Hepatocyte (in vitro differentiated cells): ENCODE measurements at regions not wholly inside any gene's neighbourhood (a gene's known extent, or its start where the extent isn't known, plus 50 kb on each side); places are given as distances from the start of the nearest gene placed in this dataset.

Experiments
- DNase-seq: peaks from one replicate; pipeline ENCODE4 v3.0.0-alpha.2; 2016; ENCODE audit warnings: low spot score
- H2AFZ ChIP-seq: fragments of 200-600 bp; sonication (generic); 2 replicates; pipeline ENCODE4 v1.6.0; 2016; ENCODE audit warnings: antibody characterized with exemption, mild to moderate bottlenecking
- H3K27ac ChIP-seq: fragments of 200-600 bp; sonication (generic); 2 replicates; pipeline ENCODE4 v1.5.1; 2016; ENCODE audit warnings: mild to moderate bottlenecking
- H3K27me3 ChIP-seq: fragments of 200-600 bp; sonication (generic); 2 replicates; pipeline ENCODE4 v1.6.1; 2016
- H3K36me3 ChIP-seq: fragments of 200-600 bp; sonication (generic); replicated peaks from 2 replicates; pipeline ENCODE4 v1.5.1; 2016; ENCODE audit warnings: low read depth; ENCODE audit not compliant: insufficient read depth
- H3K4me1 ChIP-seq: fragments of 200-600 bp; sonication (generic); 2 replicates; pipeline ENCODE4 v1.5.1; 2016; ENCODE audit warnings: mild to moderate bottlenecking, moderate library complexity; ENCODE audit not compliant: insufficient read depth
- H3K4me2 ChIP-seq: fragments of 200-600 bp; sonication (generic); 2 replicates; pipeline ENCODE4 v1.6.0; 2016
- H3K4me3 ChIP-seq: fragments of 200-600 bp; sonication (generic); 2 replicates; pipeline ENCODE4 v1.5.1; 2016; ENCODE audit warnings: mild to moderate bottlenecking
- H3K79me2 ChIP-seq: fragments of 200-600 bp; sonication (generic); 2 replicates; pipeline ENCODE4 v1.6.0; 2017; ENCODE audit warnings: mild to moderate bottlenecking
- H3K9me2 ChIP-seq: fragments of 200-600 bp; sonication (generic); replicated peaks from 2 replicates; pipeline ENCODE4 v1.6.0; 2017; ENCODE audit warnings: mild to moderate bottlenecking; ENCODE audit not compliant: insufficient read depth
- H3K9me3 ChIP-seq: fragments of 200-600 bp; sonication (generic); 2 replicates; pipeline ENCODE4 v1.5.1; 2016; ENCODE audit warnings: low read depth, mild to moderate bottlenecking
- H4K20me1 ChIP-seq: fragments of 200-600 bp; sonication (generic); 2 replicates; pipeline ENCODE4 v1.6.0; 2016; ENCODE audit warnings: mild to moderate bottlenecking; ENCODE audit not compliant: insufficient read depth, poor library complexity, severe bottlenecking
- EZH2 ChIP-seq: fragments of 200-600 bp; sonication (generic); IDR thresholded peaks from 2 replicates; pipeline ENCODE4 v1.6.1; 2016; ENCODE audit warnings: antibody characterized with exemption, mild to moderate bottlenecking, borderline replicate concordance
- EZH2phosphoT487 ChIP-seq: fragments of 200-600 bp; sonication (generic); IDR thresholded peaks from one replicate; pipeline ENCODE4 v1.6.1; 2018; ENCODE audit warnings: antibody characterized with exemption, mild to moderate bottlenecking, low read depth, moderate library complexity; ENCODE audit not compliant: unreplicated experiment, severe bottlenecking
- WGBS: methylation state at CpG from one replicate; pipeline ENCODE4 v1.1.6; 2016; ENCODE audit warnings: low lambda C conversion rate; ENCODE audit errors: missing lambda C conversion rate; 5-methylcytosine and 5-hydroxymethylcytosine counted together
- TF ChIP-seq, protein P1 (sequence below): fragments of 200-600 bp; sonication (generic); IDR thresholded peaks from 2 replicates; pipeline ENCODE4 v1.5.1; 2016; ENCODE audit warnings: antibody characterized with exemption, mild to moderate bottlenecking; ENCODE audit not compliant: poor library complexity

DNA sequence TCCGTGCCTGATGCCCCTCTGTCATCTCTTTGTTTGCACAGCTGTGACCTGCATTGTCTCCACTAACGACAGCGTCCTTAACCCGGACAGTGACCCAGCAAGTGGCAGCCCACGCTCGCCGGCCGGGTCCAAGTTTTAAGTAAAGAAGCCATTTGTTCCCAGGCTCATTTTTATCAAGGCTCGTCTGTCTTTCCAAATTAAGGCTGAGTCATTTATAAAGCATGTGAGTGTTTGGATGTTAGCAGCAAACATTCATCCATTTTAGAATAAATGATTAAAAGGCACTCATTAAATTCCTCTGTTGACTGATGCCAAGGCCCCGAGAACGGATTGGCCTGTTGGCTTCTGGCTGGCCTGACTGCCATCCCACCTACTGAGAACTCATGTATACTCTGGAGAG, 514.5 kb downstream of the NPHP4 start:
- TF ChIP-seq, protein P1, sequence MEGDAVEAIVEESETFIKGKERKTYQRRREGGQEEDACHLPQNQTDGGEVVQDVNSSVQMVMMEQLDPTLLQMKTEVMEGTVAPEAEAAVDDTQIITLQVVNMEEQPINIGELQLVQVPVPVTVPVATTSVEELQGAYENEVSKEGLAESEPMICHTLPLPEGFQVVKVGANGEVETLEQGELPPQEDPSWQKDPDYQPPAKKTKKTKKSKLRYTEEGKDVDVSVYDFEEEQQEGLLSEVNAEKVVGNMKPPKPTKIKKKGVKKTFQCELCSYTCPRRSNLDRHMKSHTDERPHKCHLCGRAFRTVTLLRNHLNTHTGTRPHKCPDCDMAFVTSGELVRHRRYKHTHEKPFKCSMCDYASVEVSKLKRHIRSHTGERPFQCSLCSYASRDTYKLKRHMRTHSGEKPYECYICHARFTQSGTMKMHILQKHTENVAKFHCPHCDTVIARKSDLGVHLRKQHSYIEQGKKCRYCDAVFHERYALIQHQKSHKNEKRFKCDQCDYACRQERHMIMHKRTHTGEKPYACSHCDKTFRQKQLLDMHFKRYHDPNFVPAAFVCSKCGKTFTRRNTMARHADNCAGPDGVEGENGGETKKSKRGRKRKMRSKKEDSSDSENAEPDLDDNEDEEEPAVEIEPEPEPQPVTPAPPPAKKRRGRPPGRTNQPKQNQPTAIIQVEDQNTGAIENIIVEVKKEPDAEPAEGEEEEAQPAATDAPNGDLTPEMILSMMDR: no peak
- TF ChIP-seq EZH2phosphoT487 (no peak), EZH2 (no peak)
- no peak for DNase-seq
- Histone ChIP-seq H3K4me1 (no peaks in the 10 kb centered on the region), H3K27ac (no peak overlapping the region), H3K27me3 (no peaks in the 10 kb centered on the region), H3K9me2 (no peaks in the 10 kb centered on the region), H3K4me3 (no peak overlapping the region), H3K36me3 (no peaks in the 10 kb centered on the region), H3K79me2 (no peaks in the 10 kb centered on the region), H2AFZ (no peak overlapping the region), H4K20me1 (no peaks in the 10 kb centered on the region), H3K9me3 (no peaks in the 10 kb centered on the region), H3K4me2 (no peak overlapping the region)
- WGBS: 88% methylated on average over 11 of the region's 11 CpGs

DNA sequence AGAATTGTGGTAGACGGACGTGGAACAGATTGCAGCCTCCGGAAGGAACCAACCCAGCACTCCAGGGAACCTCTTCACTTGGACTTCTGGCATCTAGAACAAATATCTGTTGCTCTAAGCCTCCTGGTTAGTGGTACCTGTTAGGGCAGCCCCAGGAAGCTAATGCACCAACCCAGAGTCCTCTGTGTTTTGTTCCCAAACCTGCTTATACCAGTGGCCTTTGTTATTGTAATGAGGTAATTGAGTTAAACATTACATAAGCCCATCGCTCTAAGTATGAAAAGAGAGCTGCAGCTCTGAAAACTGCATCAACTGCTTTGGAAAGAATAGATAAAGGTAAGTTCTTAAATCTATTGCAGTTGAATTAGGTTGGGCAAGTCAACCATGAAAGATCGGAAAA, 516.7 kb downstream of the NPHP4 start:
- no peaks in the 10 kb centered on the region for H3K9me3 ChIP-seq
- H3K9me2 ChIP-seq: no peaks in the 10 kb centered on the region
- H3K36me3 ChIP-seq: no peaks in the 10 kb centered on the region
- no peak for DNase-seq
- no peak overlapping the region for H2AFZ ChIP-seq
- no peaks in the 10 kb centered on the region for H3K4me1 ChIP-seq
- no peaks in the 10 kb centered on the region for H3K27me3 ChIP-seq
- H3K4me3 ChIP-seq: no peak overlapping the region
- no peak overlapping the region for H3K4me2 ChIP-seq
- TF ChIP-seq EZH2phosphoT487 (no peak), EZH2 (no peak)
- TF ChIP-seq, protein P1: no peak
- WGBS: 73% methylated on average over 5 of the region's 5 CpGs
- no peak overlapping the region for H3K27ac ChIP-seq
- H4K20me1 ChIP-seq: no peaks in the 10 kb centered on the region
- H3K79me2 ChIP-seq: no peaks in the 10 kb centered on the region

DNA sequence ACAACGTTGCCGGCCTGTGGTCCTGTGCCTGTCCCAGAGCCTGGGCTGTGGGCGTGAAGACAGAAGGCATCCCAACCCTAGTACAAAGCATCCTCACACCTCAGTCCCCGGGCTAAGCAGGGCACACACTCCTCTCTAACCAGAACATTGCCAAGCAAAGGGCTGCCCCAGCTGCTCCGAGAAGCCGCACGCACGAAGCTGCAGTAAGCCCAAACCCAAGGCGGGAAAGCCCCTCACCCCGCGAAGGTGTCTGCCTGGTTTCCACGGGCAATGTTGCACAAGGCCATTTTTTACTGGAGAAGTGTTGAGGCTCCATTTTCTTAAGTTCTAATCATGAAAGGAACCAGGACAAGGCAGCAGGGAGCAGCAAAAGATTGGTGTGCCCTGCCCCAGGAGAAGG, 519.0 kb downstream of the NPHP4 start:
- H4K20me1 ChIP-seq: no peaks in the 10 kb centered on the region
- no peak overlapping the region for H2AFZ ChIP-seq
- H3K4me3 ChIP-seq: no peak overlapping the region
- TF ChIP-seq EZH2 (no peak), EZH2phosphoT487 (no peak)
- TF ChIP-seq, protein P1: no peak
- no peaks in the 10 kb centered on the region for H3K4me1 ChIP-seq
- H3K36me3 ChIP-seq: no peaks in the 10 kb centered on the region
- no peaks in the 10 kb centered on the region for H3K9me3 ChIP-seq
- no peaks in the 10 kb centered on the region for H3K79me2 ChIP-seq
- WGBS: 92% methylated on average over 12 of the region's 12 CpGs
- no peaks in the 10 kb centered on the region for H3K9me2 ChIP-seq
- no peak overlapping the region for H3K4me2 ChIP-seq
- H3K27me3 ChIP-seq: no peaks in the 10 kb centered on the region
- H3K27ac ChIP-seq: no peak overlapping the region
- no peak for DNase-seq

DNA sequence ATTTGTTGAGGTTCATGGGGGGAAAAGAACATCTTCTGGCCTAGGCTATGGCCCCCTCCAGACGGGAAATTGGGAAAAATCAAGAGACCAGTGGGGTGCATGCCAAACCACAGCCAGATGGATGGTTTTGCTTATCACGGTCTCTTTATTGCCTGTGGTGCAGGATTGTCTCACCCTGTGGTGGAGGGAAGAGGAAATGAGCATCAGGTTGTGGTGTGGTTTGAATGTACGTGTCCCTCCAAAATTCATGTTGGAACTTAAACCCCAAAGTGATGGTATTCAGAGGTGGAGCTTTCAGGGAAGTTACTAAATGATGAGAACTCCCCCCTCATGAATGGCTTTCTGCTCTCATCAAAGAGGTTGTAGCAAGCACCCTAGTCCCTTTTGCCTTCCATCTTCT, 525.7 kb downstream of the NPHP4 start:
- WGBS: 77% methylated on average over 3 of the region's 3 CpGs

More for the DNA sequence above, 525.7 kb downstream of the NPHP4 start:
- no peak overlapping the region for H3K4me3 ChIP-seq
- no peak overlapping the region for H3K4me2 ChIP-seq
- no peak overlapping the region for H3K27ac ChIP-seq
- H3K9me3 ChIP-seq: no peaks in the 10 kb centered on the region
- no peaks in the 10 kb centered on the region for H3K27me3 ChIP-seq
- H4K20me1 ChIP-seq: no peaks in the 10 kb centered on the region
- H3K79me2 ChIP-seq: no peaks in the 10 kb centered on the region
- no peak overlapping the region for H2AFZ ChIP-seq
- no peaks in the 10 kb centered on the region for H3K9me2 ChIP-seq
- no peaks in the 10 kb centered on the region for H3K4me1 ChIP-seq
- H3K36me3 ChIP-seq: no peaks in the 10 kb centered on the region
- TF ChIP-seq, protein P1: no peak
- no peak for TF ChIP-seq EZH2
- TF ChIP-seq EZH2phosphoT487: no peak
- no peak for DNase-seq
